PC-9 (cell line): ENCODE measurements at regions not wholly inside any gene's neighbourhood (a gene's known extent, or its start where the extent isn't known, plus 50 kb on each side); places are given as distances from the start of the nearest gene placed in this dataset.

Experiments
- EZH2 ChIP-seq: fragments of 200-600 bp; sonication (generic); IDR thresholded peaks from 2 replicates; pipeline ENCODE4 v1.8.0; 2017; ENCODE audit warnings: antibody characterized with exemption, low read depth
- TF ChIP-seq, protein P1 (sequence below): fragments of 200-600 bp; sonication (generic); conservative IDR thresholded peaks from 2 replicates; pipeline ENCODE4 v1.6.1; 2017; ENCODE audit warnings: mixed run types, antibody characterized with exemption, mild to moderate bottlenecking, moderate library complexity

- TF ChIP-seq, protein P1, sequence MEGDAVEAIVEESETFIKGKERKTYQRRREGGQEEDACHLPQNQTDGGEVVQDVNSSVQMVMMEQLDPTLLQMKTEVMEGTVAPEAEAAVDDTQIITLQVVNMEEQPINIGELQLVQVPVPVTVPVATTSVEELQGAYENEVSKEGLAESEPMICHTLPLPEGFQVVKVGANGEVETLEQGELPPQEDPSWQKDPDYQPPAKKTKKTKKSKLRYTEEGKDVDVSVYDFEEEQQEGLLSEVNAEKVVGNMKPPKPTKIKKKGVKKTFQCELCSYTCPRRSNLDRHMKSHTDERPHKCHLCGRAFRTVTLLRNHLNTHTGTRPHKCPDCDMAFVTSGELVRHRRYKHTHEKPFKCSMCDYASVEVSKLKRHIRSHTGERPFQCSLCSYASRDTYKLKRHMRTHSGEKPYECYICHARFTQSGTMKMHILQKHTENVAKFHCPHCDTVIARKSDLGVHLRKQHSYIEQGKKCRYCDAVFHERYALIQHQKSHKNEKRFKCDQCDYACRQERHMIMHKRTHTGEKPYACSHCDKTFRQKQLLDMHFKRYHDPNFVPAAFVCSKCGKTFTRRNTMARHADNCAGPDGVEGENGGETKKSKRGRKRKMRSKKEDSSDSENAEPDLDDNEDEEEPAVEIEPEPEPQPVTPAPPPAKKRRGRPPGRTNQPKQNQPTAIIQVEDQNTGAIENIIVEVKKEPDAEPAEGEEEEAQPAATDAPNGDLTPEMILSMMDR = no peak
- TF ChIP-seq EZH2 = no peak
Measured at GRCh38 chr11:37248145-37248544, 650.1 kb upstream of the RAG2 start.
